GM18502 (cell line): ENCODE measurements at regions not wholly inside any gene's neighbourhood (a gene's known extent, or its start where the extent isn't known, plus 50 kb on each side); places are given as distances from the start of the nearest gene placed in this dataset.
"Not testable (repeated sequence)": the region's sequence is repeated elsewhere in the genome, so short reads cannot be mapped to it uniquely, and the experiment has no call there.

Experiments used
- ATAC-seq: cut with Tn5 transposase; IDR thresholded peaks from one replicate; pipeline ENCODE4 v1.9.1; 2021; ENCODE audit warnings: mild to moderate bottlenecking; ENCODE audit not compliant: unreplicated experiment, poor library complexity

DNA sequence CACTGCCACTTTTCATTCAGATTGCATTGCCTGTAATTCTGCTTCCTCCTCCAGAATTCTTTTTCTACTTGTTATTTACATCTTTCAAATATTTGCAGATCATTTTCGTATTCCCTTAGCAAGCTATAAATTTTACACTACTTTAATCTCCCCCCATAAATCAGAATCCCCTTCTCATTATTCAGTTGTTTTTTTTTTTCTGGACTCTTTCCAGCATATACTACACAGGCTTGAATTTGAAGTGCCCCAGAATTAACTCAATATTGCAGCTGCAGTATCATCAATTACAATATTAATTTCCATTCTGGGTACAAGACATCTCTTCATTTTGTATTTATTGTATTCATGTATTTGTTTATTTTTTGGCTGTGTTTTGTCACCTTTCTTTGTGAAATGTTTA lies 1494.3 kb downstream of the AMY1C start:
- ATAC-seq = no peak

DNA sequence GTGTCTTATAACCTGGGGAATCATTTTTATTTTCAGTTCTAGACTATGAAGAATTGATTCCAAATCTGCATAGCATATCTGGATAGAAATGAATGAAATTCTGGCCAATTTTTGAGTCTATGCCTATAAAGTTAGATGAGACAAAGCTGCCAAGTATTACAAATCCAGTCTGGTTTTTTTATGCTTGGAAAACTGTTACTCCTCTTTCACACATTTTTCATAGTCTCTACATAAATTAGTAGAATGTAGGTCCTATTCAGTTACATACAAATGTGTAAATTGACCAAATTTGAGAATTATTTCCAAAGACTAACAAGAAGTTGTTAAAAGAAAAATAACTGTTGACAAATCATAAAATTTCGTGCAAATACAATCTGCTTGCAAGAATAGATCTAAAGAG lies 1505.2 kb downstream of the AMY1C start:
- ATAC-seq = no peak

DNA sequence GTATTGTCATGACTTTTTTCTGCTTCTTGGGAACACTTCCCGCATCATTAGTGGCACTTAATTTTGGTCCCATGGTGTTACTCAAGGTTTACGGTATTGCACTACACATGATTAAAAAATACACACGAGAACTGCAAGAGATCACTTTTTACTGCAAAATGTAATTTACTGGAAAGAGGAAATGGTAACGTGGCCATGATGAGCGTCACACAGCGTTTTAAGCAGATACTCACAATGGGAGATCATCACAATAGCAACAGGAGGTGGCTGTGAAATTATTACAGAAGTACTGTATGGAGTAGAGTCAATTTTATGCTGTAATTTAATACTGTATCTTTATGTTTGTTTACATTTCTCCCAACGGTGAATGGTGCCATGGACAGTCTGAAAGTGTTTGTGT lies 1510.3 kb downstream of the AMY1C start:
- no peak for ATAC-seq

DNA sequence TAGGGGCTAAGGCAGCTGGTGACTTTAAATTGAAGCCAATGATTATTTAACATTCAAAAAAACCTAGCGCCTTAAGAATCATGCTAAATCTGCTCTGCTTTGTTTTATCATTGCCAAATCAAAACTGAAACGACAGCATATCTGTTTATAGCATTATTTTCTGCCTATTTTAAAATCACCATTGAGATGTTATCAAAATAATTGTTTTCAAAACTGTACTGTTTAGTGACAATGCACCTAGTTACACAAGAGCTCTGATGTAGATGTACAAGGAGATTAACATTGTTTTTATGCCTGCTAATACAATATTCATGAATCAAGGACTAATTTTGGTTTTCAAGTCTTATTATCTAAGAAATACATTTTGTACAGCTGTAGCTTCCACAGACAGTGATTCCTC lies 1521.3 kb downstream of the AMY1C start:
- no peak for ATAC-seq

DNA sequence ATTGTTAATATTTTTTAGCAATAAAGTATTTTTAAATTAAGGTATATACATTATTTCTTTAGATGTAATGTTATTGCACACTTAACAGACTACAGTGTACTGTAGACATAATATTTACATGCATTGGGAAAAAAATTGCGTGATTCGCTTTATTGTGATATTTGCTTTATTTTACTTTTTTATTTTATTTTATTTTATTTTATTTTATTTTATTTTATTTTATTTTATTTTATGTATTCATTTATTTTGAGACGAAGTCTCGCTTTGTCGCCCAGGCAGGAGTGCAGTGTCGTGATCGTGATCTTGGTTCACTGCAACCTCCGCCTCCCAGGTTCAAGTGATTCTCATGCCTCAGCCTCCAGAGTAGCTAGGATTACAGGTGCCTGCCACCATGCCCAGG lies 1522.7 kb downstream of the AMY1C start:
- ATAC-seq = not testable (repeated sequence)

DNA sequence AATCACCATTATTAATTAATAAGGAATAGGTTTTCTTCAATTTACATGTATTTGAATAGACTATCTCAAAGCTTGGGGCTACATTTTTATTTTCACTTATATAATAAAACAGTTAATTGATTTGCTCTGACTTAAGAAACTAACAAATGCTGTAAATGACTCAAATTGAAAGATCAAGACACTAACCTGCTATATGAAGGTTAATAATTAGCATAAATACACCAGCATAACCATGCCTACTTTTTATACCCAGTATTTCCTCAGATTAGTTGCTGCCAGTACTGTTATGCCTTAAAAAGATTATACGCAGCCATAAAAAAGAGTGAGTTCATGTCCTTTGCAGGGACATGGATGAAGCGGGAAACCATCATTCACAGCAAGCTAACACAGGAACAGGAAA lies 1545.1 kb downstream of the AMY1C start:
- no peak for ATAC-seq

- ATAC-seq = no peak
These were observed 1560.4 kb downstream of the AMY1C start for GRCh38 chr1:105310063-105310462.

DNA sequence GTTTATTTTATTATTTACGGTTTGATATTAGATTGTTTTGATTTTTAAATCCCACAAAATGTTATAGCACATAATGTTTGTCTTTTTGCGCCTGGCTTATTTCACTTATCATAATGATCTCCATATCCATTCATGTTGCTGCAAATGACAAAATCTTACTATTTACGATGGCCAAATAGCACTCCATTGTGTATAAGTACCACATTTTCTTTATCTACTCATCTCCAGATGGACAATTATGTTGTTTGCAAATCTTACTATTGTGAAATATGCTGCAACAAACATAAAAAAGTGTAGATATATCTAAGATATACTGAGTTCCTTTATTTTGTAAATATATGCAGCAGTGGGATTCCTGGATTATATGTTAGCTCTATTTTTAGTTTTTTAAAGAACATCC lies 1568.3 kb downstream of the AMY1C start:
- ATAC-seq = no peak

- ATAC-seq = no peak
These were observed 1577.2 kb downstream of the AMY1C start for GRCh38 chr1:105326886-105327285.

DNA sequence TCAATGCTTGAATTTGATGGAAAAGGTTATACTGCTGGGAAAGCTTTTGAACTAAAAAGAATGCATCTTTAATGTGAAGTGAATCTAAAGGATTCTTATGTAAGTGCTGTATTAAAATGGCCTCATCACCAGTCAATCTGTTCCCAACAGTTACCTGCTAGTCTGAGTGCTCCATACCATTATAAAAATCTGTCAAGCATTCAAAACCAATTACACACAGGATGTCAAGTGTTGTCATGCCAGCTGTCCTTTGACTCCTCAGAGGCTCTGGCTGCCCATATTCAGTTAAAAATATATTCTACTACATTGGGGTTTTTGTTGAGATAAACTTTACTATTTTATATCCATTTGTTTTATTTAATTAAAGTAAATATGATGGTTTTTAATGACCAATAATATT lies 1587.7 kb downstream of the AMY1C start:
- ATAC-seq = no peak

DNA sequence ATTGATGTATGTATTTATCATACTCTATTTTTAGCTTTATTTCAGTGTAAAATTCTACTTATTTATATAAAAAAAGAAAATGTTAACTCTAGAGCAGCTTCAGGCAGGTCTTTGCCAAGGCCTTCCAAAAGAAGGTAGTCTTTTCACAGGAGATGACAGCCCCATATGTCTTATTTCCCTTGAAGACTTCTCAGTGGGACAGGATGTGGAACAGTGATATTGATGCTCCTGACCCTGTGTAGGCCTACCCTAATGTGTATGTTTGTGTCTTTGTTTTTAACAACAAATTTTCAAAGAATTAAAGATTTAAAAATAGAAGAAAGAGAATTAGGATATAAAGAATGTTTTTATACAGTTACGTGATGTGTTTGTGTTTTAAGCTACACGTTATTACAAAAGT lies 1593.6 kb downstream of the AMY1C start:
- no peak for ATAC-seq

DNA sequence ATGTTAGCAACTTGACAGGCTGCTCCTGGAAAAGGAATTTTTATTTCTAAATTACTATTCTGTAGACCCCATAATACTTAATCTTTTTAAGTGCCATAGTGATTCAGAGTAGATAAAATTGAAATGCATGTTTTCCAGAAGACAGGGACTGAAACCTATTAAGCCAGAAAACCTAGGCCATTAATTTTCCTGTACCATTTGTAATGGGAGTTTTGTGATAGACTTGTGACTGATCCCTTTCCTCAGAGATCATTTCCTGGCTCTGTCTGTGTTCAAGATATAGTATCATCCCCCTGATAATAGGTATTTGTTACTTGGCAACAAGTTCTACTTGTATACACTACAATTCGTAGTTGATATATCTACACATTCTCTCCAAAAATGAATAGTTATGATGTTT lies 1609.8 kb downstream of the AMY1C start:
- no peak for ATAC-seq

GRCh38 chr1:105362438-105362837 lies 1612.7 kb downstream of the AMY1C start:
- no peak for ATAC-seq

DNA sequence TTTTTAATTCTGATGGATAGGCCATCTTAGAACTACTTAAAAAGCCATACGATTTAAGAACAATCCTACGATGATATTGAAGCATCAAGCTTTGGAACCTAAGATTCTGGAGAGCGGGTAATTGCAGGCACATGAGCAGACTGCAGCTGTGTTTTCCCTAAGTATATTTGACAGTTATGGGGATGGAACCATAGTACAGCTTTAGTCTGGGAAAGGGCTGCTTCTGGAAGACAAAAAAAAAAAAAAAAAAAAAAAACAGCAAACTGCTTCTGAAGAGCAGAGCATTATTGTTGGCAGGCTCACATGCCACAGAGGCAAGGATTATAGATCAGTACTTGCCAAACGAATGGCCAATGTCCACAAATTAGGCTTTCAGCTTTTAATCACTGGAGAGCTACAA lies 1618.7 kb downstream of the AMY1C start:
- no peak for ATAC-seq

- ATAC-seq = no peak
These were observed 1624.0 kb downstream of the AMY1C start for GRCh38 chr1:105373681-105374080.

GRCh38 chr1:105386489-105386888 lies 1636.8 kb downstream of the AMY1C start:
- ATAC-seq = no peak

DNA sequence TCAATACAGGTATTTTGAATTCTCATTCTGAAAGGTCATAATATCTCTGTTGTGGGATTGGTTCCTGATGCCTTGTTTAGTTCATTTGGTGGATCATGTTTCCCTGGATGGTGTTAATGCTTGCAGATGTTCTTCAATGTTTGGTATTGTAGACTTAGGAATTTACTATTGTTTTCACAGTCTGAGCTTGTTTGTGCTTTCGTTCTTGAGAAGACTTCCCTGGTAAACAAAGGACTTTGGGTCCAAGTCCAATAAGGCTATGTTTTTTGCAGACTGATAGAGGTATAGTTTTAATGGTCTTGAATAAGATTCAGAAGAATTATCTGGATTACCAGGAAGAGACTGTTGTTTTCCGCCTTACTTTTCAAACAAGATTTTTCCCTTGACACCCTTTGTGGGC lies 1646.3 kb downstream of the AMY1C start:
- ATAC-seq = no peak

DNA sequence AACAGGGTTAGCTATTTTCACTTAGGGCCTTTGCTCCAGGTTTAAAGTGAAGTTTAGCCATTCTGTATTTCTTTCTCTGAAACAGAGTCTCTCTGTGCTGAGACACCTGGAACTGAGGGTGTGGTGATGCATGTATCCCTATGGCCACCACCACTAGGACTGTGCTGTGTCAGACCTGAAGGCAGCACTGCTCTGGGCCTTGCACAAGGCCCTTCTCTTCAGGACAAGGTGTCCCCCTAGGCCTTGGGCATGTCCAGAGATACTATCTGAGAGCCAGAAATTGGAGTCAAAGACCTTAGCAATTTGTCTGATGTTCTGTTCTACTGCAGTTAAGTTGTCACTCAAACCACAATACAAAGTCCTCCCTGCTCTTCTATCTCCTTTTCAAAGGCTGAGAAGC lies 1649.2 kb downstream of the AMY1C start:
- ATAC-seq = no peak

GRCh38 chr1:105399716-105400115 lies 1650.0 kb downstream of the AMY1C start:
- ATAC-seq = no peak

DNA sequence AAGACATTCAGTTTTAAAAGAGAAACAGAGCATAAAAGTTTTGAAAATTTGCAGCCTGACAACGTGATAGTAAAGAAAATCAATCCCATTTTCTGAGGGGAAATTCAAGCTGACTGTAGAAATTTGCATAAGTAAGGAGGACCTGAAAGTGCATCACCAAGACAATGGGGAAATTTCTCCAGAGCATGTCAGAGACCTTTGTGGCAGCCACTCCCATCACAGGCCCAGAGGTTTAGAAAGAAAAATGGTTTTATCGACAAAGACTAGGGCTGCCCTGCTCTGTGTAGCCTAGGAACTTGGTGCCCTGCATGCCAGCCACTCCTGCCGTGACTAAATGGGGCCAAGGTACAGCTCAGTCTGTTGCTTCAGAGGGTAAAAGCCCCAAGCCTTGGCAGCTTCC lies 1640.2 kb upstream of the PRMT6 start:
- no peak for ATAC-seq

DNA sequence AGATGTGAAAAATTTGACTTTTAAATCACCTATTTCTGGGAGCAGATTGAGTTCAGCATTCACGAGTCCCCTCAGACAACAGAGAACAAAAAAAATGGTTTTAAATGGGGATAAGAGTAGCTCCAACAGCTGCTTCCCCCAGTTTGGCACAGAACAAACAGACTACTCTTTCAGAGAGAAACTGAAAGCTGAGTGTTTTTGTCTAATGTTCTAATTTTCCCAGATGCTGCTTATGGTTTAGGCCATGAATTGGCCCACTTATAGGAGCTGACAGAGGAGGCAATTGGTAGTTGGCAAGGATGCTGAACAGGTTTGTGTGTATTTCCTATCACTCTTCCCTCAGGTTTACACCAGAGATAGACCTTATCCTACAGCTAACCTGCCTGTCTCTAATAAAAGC lies 1637.4 kb upstream of the PRMT6 start:
- no peak for ATAC-seq

GRCh38 chr1:105427543-105427942 lies 1628.9 kb upstream of the PRMT6 start:
- ATAC-seq = no peak

DNA sequence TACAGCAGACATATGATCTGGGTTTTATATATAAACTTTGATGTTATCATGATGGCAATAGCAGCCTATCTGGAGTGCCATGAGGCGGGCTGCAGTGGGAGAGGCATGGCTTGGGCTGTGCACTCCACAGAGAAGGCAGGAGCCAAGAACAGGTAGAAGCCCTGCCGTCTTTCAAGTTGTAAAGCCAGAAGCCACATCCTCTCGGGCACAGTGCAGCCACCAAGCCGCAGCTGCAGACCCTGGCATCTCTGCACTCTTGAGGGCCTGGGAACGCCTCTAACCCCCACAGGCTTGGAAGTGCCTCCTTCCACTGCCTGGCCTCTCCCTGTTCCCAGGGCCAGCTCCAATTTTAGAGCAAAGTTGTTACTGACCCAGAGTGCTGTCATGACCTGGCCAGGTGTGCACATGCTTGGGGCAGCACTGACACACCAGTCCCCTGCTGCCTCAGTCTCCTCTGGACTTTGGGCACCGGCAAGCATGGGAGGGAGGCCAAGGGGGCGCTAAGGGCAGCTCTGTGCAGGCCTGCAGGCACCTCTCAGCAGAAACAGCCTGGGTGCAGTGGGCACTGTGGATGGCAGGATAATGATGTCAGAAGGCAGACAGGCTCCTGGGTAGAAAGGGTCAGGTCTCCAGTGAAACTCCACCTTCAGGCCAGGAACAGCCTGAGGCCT lies 1619.8 kb upstream of the PRMT6 start:
- no peak for ATAC-seq
